SJSA1 (cell line): ENCODE measurements at regions not wholly inside any gene's neighbourhood (a gene's known extent, or its start where the extent isn't known, plus 50 kb on each side); places are given as distances from the start of the nearest gene placed in this dataset.

ENCODE experiments used
- DNase-seq, 2 experiments: peaks; one replicate each; pipeline ENCODE4 v3.0.0-alpha.2; 2015 to 2020; ENCODE audit warnings: low spot score in 2 of 2, low read depth in 1 of 2
- H3K27ac ChIP-seq: fragments of 250-450 bp; sonication (Bioruptor Pico); 2 replicates; pipeline ENCODE4 v1.5.1; 2020; ENCODE audit warnings: mild to moderate bottlenecking, moderate library complexity
- H3K27me3 ChIP-seq: fragments of 250-450 bp; sonication (Bioruptor Pico); replicated peaks from 2 replicates; pipeline ENCODE4 v1.5.1; 2020; ENCODE audit warnings: mild to moderate bottlenecking, moderate library complexity
- H3K36me3 ChIP-seq: fragments of 250-450 bp; sonication (Bioruptor Pico); 2 replicates; pipeline ENCODE4 v1.5.1; 2020; ENCODE audit warnings: mild to moderate bottlenecking
- H3K4me1 ChIP-seq: fragments of 250-450 bp; sonication (Bioruptor Pico); replicated peaks from 2 replicates; pipeline ENCODE4 v1.6.1; 2021; ENCODE audit warnings: mild to moderate bottlenecking
- H3K4me3 ChIP-seq: fragments of 250-450 bp; sonication (Bioruptor Pico); 2 replicates; pipeline ENCODE4 v1.5.1; 2020; ENCODE audit warnings: mild to moderate bottlenecking
- H3K9me3 ChIP-seq: fragments of 250-450 bp; sonication (Bioruptor Pico); replicated peaks from 2 replicates; pipeline ENCODE4 v1.5.1; 2020; ENCODE audit warnings: mild to moderate bottlenecking

DNA sequence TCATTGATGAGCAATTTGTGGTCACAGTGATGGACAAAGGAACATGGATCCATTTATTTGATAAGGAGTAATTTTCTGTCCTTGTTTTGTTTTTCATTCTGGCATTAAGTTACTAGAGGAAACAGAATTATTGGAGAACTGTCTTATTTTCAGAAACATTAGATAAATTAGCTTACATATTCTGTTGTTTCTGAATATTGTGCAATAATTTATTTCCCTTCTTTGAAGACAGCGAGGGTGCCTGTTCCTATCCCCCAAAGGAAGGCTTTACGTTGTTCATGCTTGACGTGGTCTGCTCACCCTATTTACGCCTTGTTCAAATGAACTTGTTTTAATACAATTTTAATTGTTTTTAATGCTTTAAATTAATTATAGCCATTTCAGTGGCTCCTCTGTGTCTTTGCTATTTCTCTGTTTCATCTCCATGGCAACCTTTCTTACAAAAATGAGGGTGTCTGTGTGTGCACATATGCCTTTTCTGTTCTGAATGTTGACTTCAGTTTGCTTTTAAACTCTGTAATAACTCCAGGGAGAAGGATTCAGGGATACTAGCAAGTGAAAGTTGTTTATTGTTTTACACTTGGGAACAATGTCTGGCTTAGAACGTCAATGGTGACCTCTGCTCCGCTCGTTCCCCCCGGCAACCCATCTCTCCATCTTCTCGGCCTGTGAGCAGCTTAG lies 138.3 kb upstream of the PLET1 start:
- no peak overlapping the region for H3K27ac ChIP-seq
- no peaks in the 10 kb centered on the region for H3K4me1 ChIP-seq
- no peak for DNase-seq
- H3K4me3 ChIP-seq = no peak overlapping the region
- H3K36me3 ChIP-seq = no peaks in the 10 kb centered on the region
- H3K27me3 ChIP-seq = no peaks in the 10 kb centered on the region
- H3K9me3 ChIP-seq = no peaks in the 10 kb centered on the region

DNA sequence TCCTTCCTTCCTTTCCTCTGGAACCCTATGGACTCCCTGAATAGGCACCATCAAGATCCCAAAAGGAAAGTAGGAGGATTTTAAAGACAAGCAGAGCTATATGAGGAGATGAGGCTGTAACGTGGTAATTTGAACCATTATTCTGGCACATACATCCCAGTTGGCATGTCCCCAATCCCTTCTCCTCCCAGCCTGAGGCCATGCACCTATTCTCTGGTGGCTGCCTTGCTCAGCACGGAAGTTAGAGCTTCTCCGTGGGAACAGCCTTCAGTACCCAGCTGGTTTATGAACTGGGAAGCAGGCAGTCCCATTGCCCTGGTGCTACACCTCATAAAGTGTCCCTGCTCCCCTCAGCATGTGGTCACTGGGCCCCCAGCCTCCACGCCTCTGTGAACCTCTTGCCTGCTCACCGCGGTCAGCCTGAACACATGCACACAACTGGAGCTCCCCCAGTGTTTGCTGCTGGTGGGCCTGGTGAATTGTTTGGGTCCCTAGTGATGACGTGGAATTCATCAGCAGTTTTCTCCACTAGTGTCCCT lies 139.9 kb upstream of the PLET1 start:
- H3K4me3 ChIP-seq = no peak overlapping the region
- no peaks in the 10 kb centered on the region for H3K27me3 ChIP-seq
- no peaks in the 10 kb centered on the region for H3K4me1 ChIP-seq
- no peak for DNase-seq
- no peaks in the 10 kb centered on the region for H3K9me3 ChIP-seq
- H3K27ac ChIP-seq = no peak overlapping the region
- H3K36me3 ChIP-seq = no peaks in the 10 kb centered on the region

GRCh38 chr11:112401036-112401769 lies 140.5 kb upstream of the PLET1 start:
- no peaks in the 10 kb centered on the region for H3K4me1 ChIP-seq
- DNase-seq = no peak
- H3K9me3 ChIP-seq = no peaks in the 10 kb centered on the region
- no peaks in the 10 kb centered on the region for H3K36me3 ChIP-seq
- no peaks in the 10 kb centered on the region for H3K27me3 ChIP-seq
- H3K4me3 ChIP-seq = no peak overlapping the region
- H3K27ac ChIP-seq = no peak overlapping the region

GRCh38 chr11:112403432-112403831 lies 142.8 kb upstream of the PLET1 start:
- Histone ChIP-seq H3K9me3 (no peaks in the 10 kb centered on the region), H3K27ac (no peak overlapping the region), H3K27me3 (no peaks in the 10 kb centered on the region), H3K4me1 (no peaks in the 10 kb centered on the region), H3K4me3 (no peak overlapping the region), H3K36me3 (no peaks in the 10 kb centered on the region)
- no peak for DNase-seq

- Histone ChIP-seq H3K4me1 (no peaks in the 10 kb centered on the region), H3K27ac (no peak overlapping the region), H3K9me3 (no peaks in the 10 kb centered on the region), H3K4me3 (no peak overlapping the region), H3K36me3 (no peaks in the 10 kb centered on the region), H3K27me3 (no peaks in the 10 kb centered on the region)
- no peak for DNase-seq
These were observed 143.5 kb upstream of the PLET1 start for GRCh38 chr11:112404112-112404511.

- no peaks in the 10 kb centered on the region for H3K27me3 ChIP-seq
- no peak for DNase-seq
- no peak overlapping the region for H3K27ac ChIP-seq
- H3K9me3 ChIP-seq = no peaks in the 10 kb centered on the region
- H3K4me1 ChIP-seq = no peaks in the 10 kb centered on the region
- no peak overlapping the region for H3K4me3 ChIP-seq
- no peaks in the 10 kb centered on the region for H3K36me3 ChIP-seq
These were observed 147.9 kb upstream of the PLET1 start for GRCh38 chr11:112408517-112408916.

DNA sequence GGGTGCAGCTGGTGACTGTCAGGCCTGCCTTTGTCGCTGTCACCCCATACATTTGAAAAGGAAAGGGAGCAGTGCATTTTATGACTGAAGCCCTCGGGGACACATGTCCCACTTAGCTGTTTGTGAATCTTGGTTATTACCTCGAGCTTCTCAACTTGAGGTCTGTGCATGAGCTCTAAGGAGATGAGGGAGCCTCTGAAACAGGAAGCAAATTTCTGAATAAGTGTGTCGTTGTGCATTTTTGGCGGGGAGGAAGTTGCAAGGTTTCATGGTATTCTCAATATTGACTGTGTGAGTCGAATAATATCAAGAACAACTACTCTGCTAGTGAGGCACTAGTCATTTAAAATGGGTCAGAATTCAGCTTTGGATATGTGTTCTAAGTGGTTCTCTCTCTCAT lies 149.7 kb upstream of the PLET1 start:
- DNase-seq = no peak
- Histone ChIP-seq H3K4me1 (no peaks in the 10 kb centered on the region), H3K27ac (no peak overlapping the region), H3K27me3 (no peaks in the 10 kb centered on the region), H3K4me3 (no peak overlapping the region), H3K36me3 (no peaks in the 10 kb centered on the region), H3K9me3 (no peaks in the 10 kb centered on the region)

- Histone ChIP-seq H3K27me3 (no peaks in the 10 kb centered on the region), H3K36me3 (no peaks in the 10 kb centered on the region), H3K9me3 (no peaks in the 10 kb centered on the region), H3K4me1 (no peaks in the 10 kb centered on the region), H3K4me3 (no peak overlapping the region), H3K27ac (no peak overlapping the region)
- no peak for DNase-seq
These were observed 151.7 kb upstream of the PLET1 start for GRCh38 chr11:112412383-112412782.

- Histone ChIP-seq H3K27me3 (no peaks in the 10 kb centered on the region), H3K4me3 (no peak overlapping the region), H3K4me1 (no peaks in the 10 kb centered on the region), H3K27ac (no peak overlapping the region), H3K9me3 (no peaks in the 10 kb centered on the region), H3K36me3 (no peaks in the 10 kb centered on the region)
- no peak for DNase-seq
These were observed 156.7 kb upstream of the PLET1 start for GRCh38 chr11:112417339-112417738.

GRCh38 chr11:112418438-112418837 lies 157.8 kb upstream of the PLET1 start:
- Histone ChIP-seq H3K27me3 (no peaks in the 10 kb centered on the region), H3K27ac (no peak overlapping the region), H3K36me3 (no peaks in the 10 kb centered on the region), H3K4me3 (no peak overlapping the region), H3K4me1 (no peaks in the 10 kb centered on the region), H3K9me3 (no peaks in the 10 kb centered on the region)
- DNase-seq = no peak

- Histone ChIP-seq H3K27ac (no peak overlapping the region), H3K36me3 (no peaks in the 10 kb centered on the region), H3K4me3 (no peak overlapping the region), H3K27me3 (no peaks in the 10 kb centered on the region), H3K4me1 (no peaks in the 10 kb centered on the region), H3K9me3 (no peaks in the 10 kb centered on the region)
- no peak for DNase-seq
These were observed 161.2 kb upstream of the PLET1 start for GRCh38 chr11:112421879-112422278.

DNA sequence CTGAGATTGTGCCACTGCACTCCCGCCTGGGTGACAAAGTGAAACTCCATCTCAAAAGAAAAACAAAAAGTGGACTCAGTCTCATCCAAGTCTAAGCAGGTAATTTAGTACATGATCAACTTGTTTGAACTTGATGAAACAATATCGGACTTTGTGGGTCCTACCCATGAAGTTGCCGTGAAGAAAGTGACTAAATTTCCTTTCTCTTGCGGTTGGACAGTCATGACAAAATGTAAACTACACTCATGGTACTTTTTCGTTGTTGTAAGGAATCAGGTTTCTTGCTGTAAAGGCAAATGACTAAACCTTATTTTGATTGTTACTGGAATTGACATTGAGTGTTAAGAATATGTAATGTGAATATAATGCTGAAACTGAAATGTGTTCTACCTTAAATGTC lies 164.5 kb upstream of the PLET1 start:
- DNase-seq = no peak
- H3K4me1 ChIP-seq = no peaks in the 10 kb centered on the region

DNA sequence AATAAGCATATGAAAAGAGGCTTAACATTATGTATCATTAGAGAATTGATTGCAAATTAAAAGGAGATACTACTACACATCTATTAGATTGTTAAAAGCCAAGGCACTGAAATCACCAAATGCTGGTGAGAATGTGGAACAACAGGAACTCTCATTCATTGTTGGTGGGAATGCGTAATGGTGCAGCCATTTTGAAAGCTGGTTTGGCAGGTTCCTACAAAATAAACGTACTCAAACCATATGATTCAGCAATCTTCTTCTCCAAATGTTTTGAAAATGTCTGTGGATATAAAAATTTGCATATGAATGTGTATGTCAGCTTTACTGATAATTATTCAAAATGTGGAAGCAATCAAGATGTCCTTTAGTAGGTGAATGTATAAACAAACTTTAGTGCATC lies 176.4 kb upstream of the PLET1 start:
- DNase-seq = no peak
- Histone ChIP-seq H3K27me3 (no peaks in the 10 kb centered on the region), H3K36me3 (no peaks in the 10 kb centered on the region), H3K27ac (no peak overlapping the region), H3K4me3 (no peak overlapping the region), H3K4me1 (no peaks in the 10 kb centered on the region), H3K9me3 (no peaks in the 10 kb centered on the region)

More for the DNA sequence above, 164.5 kb upstream of the PLET1 start:
- Histone ChIP-seq H3K36me3 (no peaks in the 10 kb centered on the region), H3K27ac (no peak overlapping the region), H3K9me3 (no peaks in the 10 kb centered on the region), H3K4me3 (no peak overlapping the region), H3K27me3 (no peaks in the 10 kb centered on the region)

DNA sequence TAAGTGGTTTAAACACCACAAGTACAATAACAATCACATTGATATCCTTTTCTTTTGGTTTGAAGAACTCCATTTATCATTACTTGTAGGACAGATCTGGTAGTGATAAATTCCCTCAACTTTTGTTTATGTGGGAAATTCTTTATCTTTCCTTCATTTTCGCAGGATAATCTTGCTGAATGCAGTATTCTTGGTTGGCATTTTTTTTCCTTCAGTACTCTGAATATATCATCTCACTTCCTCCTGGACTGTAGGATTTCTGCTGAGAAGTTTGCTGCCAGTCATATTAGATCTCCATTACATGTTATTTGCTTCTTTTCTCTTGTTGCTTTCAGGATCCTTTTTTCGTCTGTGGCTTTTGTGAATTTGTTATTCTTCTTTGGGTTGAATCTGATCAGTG lies 179.0 kb upstream of the PLET1 start:
- no peak for DNase-seq
- H3K4me3 ChIP-seq = no peak overlapping the region
- no peaks in the 10 kb centered on the region for H3K36me3 ChIP-seq
- no peaks in the 10 kb centered on the region for H3K9me3 ChIP-seq
- no peak overlapping the region for H3K27ac ChIP-seq
- H3K4me1 ChIP-seq = no peaks in the 10 kb centered on the region
- no peaks in the 10 kb centered on the region for H3K27me3 ChIP-seq
